ENCODE measurements at regions not wholly inside any gene's neighbourhood (a gene's known extent, or its start where the extent isn't known, plus 50 kb on each side); places are given as distances from the start of the nearest gene placed in this dataset.

- no peak for ATAC-seq (ENCODE audit: low read depth)
- Mint-ChIP-seq H3K4me3 (no peak overlapping the region), H3K27ac (no peak overlapping the region), H3K4me1 (peaks cover 50% of the 10 kb centered on the region), H3K27me3 (no peaks in the 10 kb centered on the region), H3K9me3 (no peaks in the 10 kb centered on the region), H3K36me3 (ENCODE audit: low read depth) (no peaks in the 10 kb centered on the region)
- TF ChIP-seq CTCF (IDR thresholded peaks at IDR 0.05), result no peak
- intact Hi-C loops (cut with micrococcal nuclease), result no loop called here
- no peak for DNase-seq
- CTCF ChIA-PET, result interaction anchor here (3.4 to 3.7 kb wide), 3 partner anchors 19 to 74 kb away, joined by 16 to 30 read pairs (median 19); partner anchors contain the start of gene SNX2
- POLR2A ChIA-PET, result interaction anchor here (5.1 kb wide), 1 partner anchor 68 kb away, joined by 84 read pairs; the partner anchor contains the start of gene SNX2
Measured at GRCh38 chr5:122705851-122706250, 69.0 kb upstream of the SNX2 start.

GRCh38 chr5:122707796-122708195 lies 67.1 kb upstream of the SNX2 start:
- Mint-ChIP-seq H3K27me3 (no peaks in the 10 kb centered on the region), H3K36me3 (ENCODE audit: low read depth) (no peaks in the 10 kb centered on the region), H3K27ac (no peak overlapping the region), H3K4me1 (peaks cover 32% of the 10 kb centered on the region), H3K4me3 (no peak overlapping the region), H3K9me3 (no peaks in the 10 kb centered on the region)
- ATAC-seq (ENCODE audit: low read depth), result no peak
- POLR2A ChIA-PET, result no interaction called here
- DNase-seq, result no peak
- intact Hi-C loops (cut with micrococcal nuclease), result no loop called here
- TF ChIP-seq CTCF (IDR thresholded peaks at IDR 0.05), result no peak
- CTCF ChIA-PET, result no interaction called here

- ChIA-PET POLR2A (no interaction called here), CTCF (interaction anchor here (1.4 kb wide), 1 partner anchor 9 kb away, joined by 5 read pairs; no protein-coding TSS in a partner anchor)
- Mint-ChIP-seq H3K4me3 (no peak overlapping the region), H3K27ac (no peak overlapping the region), H3K27me3 (no peaks in the 10 kb centered on the region), H3K9me3 (no peaks in the 10 kb centered on the region), H3K36me3 (ENCODE audit: low read depth) (no peaks in the 10 kb centered on the region), H3K4me1 (peaks cover 4% of the 10 kb centered on the region)
- ATAC-seq (ENCODE audit: low read depth) (no peak), DNase-seq (no peak)
- intact Hi-C loops (cut with micrococcal nuclease), result no loop called here
- no peak for TF ChIP-seq CTCF (IDR thresholded peaks at IDR 0.05)
Measured at GRCh38 chr5:122713041-122713440, 61.8 kb upstream of the SNX2 start.

- no peak for TF ChIP-seq CTCF (IDR thresholded peaks at IDR 0.05)
- H3K4me3 Mint-ChIP-seq, result no peak overlapping the region
- CTCF ChIA-PET, result no interaction called here
- H3K36me3 Mint-ChIP-seq (ENCODE audit: low read depth), result no peaks in the 10 kb centered on the region
- DNase-seq (no peak), ATAC-seq (ENCODE audit: low read depth) (no peak)
- peaks cover 4% of the 10 kb centered on the region for H3K9me3 Mint-ChIP-seq
- H3K4me1 Mint-ChIP-seq, result peaks cover 8% of the 10 kb centered on the region
- H3K27me3 Mint-ChIP-seq, result no peaks in the 10 kb centered on the region
- H3K27ac Mint-ChIP-seq, result no peak overlapping the region
- intact Hi-C loops (cut with micrococcal nuclease), result no loop called here
- POLR2A ChIA-PET, result no interaction called here
Measured at GRCh38 chr5:122715095-122715494, 59.8 kb upstream of the SNX2 start.

GRCh38 chr5:122718611-122719010 lies 56.3 kb upstream of the SNX2 start:
- Mint-ChIP-seq H3K4me3 (no peak overlapping the region), H3K36me3 (ENCODE audit: low read depth) (no peaks in the 10 kb centered on the region), H3K27me3 (no peaks in the 10 kb centered on the region), H3K4me1 (peaks cover 36% of the 10 kb centered on the region), H3K27ac (no peak overlapping the region), H3K9me3 (peaks cover 4% of the 10 kb centered on the region)
- intact Hi-C loops (cut with micrococcal nuclease), result no loop called here
- ChIA-PET CTCF (interaction anchor here (1.8 kb wide), 1 partner anchor 14 kb away, joined by 6 read pairs; no protein-coding TSS in a partner anchor), POLR2A (interaction anchor here (0.7 kb wide), 1 partner anchor 67 kb away, joined by 3 read pairs; no protein-coding TSS in a partner anchor)
- ATAC-seq (ENCODE audit: low read depth), result no peak
- no peak for TF ChIP-seq CTCF (IDR thresholded peaks at IDR 0.05)
- DNase-seq, result no peak

Measured in activated B cell treated with CpG ODN at 0.5 μM for 24 hours (primary cell).